HG03064 (cell line): ENCODE measurements at regions not wholly inside any gene's neighbourhood (a gene's known extent, or its start where the extent isn't known, plus 50 kb on each side); places are given as distances from the start of the nearest gene placed in this dataset.

Experiments used
- ATAC-seq: cut with Tn5 transposase; IDR thresholded peaks from one replicate; pipeline ENCODE4 v1.9.1; 2021; ENCODE audit warnings: low read depth; ENCODE audit not compliant: unreplicated experiment

DNA sequence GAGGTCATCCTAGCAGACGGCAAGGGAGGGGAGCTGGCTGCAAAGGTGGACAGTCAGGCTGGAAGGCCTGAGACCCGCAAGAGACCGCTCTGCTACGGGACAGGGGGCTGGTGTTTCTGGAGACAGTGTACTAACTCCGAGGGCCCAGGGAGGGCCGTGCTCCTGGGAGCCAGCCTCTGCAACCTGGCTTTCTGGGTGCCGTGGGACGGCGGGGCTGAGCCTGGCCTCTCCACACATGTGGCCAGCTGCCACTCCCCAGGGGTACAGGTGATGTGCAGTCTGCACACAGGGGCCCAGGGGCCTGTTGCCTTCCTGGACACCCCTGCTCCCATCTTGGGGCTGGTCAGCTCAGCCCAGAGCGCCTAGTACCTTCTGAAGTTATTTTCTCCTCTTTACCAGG is 92.2 kb downstream of the MRPL36 start:
- no peak for ATAC-seq

DNA sequence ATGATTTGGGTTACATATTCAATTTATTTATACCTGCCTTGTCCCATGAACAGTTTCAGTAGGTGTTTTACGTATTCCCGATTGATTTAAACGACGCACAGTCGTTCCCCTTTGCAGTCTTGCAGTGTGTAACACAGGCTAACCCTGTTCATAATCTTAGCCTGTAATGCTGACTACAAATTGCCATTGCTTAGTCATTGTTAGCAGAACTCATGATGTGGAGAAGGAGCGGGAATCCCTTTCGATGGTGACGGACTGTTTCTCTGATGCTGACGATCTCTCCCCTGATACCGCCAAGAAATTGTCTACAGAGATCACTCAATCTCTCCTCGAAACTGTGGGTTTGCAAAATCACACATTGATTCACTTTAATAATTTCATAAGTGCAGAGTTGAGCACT is 93.2 kb downstream of the MRPL36 start:
- no peak for ATAC-seq

DNA sequence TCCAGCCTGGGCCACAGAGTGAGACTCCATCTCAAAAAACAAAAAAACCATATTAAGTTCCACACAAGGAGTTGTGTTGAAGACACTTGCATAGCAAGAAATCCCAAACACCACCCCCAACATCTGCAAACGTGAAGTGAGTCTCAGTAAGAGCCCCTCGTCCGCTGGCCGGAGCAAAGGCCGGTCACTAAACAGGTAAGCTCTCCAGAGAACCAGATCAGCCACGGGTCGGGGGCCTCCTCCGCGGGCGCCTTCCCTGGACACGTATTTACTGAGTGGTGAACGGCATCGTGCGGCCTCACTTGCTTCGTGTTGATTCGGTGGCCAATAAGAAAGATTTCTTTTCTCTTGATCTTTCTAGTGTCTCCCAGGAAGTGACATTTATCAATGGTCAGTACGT is 93.6 kb downstream of the MRPL36 start:
- no peak for ATAC-seq

DNA sequence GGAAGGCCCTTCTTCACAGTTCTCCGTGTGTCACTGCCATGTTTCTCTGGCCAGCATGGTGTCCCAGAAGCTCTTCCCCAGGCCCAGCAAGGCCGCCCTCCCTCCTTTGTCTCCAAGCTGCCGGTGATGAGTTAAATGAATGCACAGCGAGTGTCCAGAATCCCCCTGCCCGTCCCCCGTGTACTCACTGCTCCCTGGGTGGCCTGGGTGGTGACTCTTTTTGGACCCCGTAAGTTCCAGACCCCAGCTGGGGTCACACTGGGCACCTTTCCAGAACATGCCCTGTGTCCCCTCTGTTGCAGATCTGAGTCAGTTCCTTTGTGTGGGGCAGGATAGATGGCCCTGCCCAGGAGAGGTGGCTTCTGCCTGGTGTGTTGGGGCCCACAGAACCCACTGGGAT is 95.0 kb downstream of the MRPL36 start:
- ATAC-seq, result no peak

DNA sequence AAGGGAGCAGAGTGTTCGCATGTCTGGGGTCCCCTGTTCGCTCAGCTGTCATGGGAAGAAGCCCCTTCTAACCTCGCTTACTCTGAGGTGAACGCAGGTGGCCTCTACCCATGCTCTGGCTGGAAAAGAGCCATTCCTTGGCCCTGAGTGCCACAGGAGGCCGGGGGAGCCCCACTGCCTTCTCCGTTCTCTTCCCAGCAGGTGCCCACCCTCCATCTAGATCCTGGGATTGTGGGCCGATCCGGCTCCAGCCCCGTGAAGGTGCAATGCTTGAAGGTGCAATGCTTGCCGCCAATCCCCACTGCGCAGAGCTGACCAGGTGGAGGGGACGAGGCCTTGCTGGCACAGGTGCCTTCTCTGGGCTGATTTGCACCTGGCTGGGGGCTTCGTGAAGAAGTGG is 95.4 kb downstream of the MRPL36 start:
- no peak for ATAC-seq

DNA sequence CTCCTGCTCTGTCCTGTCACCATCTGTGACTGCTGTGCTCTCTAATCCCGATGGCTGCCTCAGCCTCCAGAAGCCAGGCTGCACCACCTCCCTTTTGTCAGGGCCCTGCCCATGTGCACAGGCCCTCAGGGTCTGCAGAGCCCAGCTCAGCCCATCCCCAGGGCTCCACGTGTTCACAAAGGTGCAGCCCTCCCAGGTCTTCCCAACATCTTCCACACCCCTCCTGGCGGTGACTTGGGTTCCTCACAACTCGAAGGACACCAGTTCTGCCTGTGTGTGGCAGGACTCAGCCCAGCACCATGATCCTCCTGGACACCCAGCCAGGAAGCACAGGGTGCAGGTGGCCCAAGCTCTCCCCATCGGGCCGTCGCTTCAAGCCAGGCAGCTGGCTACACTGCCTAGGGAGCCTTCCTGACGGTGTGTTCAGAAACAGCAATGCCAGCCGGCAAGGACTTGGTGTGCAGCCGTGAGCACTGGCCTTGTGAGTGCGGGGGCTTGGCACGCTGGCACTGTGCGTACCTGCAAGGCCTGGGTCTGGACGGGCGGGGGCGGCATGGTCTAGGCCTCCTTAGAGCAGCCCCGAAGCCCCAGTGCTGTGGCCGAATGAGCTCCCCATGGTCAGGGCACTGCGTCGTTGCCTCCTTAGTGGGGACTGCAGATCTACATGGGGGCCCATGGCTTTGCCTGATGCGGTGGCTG is 96.1 kb downstream of the MRPL36 start:
- ATAC-seq, result no peak

DNA sequence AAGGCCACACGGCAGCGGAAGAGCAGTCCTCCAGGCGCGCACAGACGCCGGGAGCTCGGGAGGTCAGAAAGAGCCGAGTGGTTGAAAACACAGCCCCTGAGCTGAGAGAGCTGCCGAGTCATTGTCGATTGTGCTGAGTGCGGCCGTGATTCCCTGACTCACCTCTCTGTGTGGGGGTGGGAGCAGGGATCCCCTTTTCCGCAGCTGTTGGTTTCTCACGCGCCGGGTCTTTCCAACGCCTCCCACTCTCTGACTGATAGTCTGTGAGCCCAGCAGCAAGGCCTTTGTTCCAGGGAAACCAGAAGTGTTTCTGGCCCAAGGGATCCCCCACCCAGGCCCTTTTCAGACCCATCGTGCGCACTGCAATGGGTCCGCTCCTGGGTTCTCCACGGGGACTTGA is 97.3 kb downstream of the MRPL36 start:
- ATAC-seq, result no peak

DNA sequence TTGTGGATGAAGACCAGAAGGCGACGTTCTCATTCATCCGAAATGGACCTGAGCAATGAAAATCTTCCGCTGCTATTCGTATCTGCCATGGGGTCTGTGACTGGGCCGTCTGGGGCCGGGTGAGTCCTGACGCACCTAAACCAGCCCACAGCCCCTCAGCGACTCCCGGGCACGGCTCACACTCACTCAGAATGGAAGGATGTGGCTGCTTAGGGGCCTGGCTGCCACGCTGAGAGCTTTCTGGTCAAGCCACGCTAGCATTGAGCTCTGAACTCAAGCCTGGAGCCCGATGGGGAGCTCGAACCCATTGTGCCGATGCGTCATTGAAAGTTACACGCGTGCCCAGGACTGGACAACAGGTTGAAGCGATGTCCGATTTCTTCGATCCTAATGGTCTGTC is 97.8 kb downstream of the MRPL36 start:
- ATAC-seq, result no peak

DNA sequence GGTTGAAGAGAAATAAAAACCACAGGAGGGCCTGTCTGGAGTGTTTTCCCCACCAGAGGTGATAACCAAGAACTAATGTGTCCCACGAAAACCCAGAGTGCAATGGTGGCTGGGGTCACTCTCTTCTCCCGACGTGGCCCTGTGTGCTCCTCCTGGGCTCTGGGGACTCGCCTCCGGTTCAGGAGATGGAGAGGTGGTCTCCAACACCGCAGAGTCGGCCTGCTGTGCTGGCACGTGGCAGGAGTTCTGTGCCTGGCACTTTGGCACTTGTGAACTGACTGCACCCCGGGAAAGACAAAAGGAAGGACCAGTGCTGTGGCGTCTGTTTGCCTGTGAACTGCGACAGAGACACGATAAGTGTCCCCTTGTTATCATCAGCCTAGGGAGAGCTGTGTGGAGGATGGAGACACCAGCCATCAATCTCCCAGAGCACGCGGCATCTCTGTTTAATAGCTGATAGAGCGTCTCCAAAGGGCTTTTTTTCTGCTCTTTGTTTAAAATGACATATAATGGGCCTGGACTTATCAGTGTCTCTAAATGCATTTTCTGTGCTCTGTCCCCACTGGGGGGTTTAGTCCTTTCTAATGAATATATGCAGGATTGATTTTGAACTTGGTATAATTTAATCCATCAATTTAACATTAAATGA is 98.3 kb downstream of the MRPL36 start:
- no peak for ATAC-seq

DNA sequence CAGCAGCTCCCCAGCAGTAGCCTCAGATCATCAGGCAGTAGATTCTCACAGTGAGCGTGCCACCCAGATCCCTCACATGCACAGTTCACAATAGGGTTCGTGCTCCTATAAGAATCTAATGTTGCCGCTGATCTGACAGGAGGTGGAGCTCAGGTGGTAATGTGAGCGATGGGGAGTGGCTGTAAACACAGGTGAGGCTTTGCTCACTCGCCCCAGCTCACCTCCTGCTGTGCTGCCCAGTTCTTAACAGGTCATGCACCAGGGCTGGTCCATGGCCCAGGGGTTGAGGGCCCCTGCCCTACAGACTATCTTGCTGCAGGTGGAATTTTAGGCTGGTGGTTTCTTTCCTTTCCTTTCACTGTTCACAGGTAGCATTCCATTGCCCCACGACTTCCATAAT is 100.2 kb downstream of the MRPL36 start:
- no peak for ATAC-seq

DNA sequence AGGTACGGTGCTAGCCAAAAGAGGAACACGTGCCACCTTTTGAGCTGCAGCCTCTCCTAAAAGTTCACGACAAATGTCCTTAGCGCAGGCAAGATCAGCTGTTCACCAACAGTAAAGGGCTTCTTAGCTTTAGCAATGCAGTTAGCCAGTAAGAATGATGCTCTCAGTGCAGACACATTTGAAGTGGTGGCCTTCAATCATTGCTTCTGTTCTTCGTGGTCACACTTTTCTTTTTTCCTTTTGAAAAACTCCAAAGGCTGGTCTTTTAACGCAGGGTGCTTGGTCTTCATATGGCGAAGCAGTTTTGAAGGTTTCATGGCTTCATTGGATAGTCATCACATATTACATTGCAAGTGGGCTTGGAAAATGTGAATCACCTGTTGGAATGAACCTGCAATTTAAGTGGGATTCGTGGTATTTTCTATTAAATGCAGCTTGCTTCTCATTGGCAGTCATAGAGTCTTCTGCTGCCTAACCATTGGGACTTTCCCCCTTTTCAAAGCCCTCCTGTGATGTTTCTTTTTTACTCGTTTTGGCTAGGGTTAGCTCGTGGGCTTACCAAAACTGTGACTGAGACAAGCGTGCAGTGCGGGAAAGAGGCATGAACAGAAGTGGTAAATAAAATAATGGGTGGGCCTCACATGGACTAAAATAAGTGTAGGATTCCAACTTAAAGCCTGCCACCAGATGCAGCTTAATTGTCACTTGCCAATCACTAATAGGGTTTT is 100.9 kb downstream of the MRPL36 start:
- ATAC-seq, result no peak

DNA sequence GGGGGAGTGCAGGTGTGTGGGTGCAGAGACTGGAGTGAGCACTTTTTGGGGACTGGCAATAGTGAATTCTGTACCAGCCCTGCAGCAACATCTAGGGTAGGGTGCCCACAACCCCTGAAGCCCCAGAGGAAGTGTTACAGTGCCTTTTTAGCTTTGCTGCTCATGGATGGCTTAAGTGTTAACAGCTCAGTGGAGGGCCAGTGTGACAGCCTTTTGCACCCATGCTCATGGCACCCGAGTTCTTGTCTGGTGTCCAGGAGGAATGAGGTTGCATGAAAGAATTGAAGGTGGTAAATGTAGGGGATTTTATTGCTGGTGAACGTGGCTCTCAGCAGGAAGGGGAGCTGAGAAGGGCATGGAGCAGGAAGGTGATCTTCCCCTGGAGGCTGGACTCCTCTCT is 107.3 kb downstream of the MRPL36 start:
- no peak for ATAC-seq

DNA sequence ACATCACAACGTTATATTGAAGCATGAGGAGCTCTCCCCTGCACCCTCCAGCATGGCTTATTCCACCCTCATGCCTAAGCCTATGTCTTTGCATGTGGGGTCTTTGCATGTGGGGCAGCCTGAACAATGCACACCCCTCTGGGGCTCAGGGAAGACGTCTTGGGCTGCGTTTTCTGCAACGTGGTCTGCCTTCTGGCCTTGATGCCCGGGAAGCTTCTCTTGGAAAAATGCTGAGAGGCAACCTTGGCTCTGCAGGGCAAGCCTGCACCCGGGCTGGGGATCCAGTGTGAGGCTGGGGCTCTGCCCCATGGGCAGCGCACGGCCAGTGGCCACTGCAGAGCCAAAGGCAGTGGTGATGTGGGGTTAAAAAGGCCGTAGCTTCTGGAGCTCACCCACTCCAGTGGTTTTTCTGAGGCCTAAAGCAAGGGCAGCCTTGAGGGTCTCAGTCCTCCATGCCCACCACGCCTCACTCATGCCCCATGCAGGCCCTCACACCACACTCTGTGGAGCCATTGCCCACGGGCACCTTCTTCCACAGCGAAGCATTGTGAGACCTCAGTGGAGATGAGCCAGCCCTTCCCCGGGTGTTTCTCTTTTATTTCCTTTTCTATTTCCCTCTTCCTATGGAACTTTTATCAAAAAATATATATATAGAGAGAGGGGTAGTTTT is 112.2 kb downstream of the MRPL36 start:
- no peak for ATAC-seq

DNA sequence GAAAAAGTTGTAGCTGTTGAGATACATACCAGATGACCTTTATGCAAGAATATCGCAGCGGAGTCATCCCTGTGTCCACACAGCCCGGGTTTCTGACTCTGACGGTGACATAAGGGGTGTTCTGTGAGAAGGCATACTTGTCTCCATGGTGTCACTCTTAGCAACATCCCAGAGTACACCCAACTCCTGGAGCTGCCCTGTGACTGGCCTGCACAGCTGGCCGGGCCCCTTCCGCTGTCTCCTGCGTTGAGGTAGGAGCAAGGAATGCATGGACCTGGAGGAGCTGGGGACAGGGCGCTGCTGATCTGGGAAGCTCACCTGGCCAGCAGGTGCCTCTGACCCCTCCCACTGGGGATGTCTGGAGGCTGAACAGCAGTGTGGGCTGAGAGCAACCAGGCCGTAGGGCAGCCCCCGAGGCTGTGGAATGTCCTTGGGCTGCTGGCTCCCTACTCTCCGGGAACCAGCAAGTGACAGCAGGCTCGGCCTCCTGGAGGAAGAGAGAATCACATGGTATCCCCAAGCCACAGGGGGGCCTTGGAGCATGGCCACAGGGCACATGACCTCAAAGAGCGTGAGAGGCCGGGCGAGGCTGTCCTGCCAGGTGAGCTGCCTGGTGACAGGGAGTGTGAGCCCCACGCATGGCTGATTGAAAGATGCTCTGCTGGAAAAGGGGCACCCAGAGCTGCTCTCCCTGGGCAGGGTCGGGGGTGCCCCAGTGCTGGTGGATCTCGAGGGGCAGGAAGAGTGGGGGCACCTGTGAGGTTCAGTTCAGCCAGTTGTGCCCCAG is 113.4 kb downstream of the MRPL36 start:
- no peak for ATAC-seq

DNA sequence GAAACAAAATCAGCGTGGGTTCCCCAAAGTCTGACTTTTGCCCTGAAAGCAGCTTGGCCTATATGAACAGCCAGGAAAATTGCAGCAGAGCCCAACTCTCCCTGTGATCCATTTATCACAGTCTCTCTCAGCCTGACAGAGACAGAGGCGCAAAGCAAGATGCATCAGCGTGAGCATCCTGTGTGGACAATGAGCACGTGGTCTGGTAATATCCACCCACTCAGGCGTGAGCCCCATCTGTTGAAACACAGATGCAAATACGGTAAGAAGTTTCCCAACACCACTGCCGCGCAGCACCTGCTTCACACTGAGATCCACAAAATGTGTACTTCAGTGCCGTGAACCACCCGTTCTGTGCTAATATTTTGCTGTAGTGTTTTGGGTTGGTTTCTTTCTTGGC is 114.6 kb downstream of the MRPL36 start:
- no peak for ATAC-seq

DNA sequence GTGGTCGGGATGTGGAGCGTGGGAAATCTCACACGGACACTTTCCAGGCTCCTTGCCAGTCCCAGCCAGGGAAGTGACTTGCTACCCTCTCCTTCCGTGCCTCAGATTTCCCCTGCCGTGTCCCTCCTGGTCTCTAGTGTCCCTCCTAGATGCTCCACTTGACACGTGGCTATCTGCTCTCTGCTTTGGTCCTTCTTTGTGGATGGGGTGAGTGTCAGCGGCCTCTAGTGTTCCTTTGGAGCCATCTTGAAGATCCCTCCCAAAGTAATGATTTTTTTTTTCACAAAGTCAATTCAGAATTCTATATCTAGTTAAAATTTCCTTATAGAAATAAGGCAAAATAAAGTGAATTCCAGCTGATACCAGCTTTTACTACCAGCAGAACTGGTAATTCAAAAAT is 117.7 kb downstream of the MRPL36 start:
- ATAC-seq, result no peak

DNA sequence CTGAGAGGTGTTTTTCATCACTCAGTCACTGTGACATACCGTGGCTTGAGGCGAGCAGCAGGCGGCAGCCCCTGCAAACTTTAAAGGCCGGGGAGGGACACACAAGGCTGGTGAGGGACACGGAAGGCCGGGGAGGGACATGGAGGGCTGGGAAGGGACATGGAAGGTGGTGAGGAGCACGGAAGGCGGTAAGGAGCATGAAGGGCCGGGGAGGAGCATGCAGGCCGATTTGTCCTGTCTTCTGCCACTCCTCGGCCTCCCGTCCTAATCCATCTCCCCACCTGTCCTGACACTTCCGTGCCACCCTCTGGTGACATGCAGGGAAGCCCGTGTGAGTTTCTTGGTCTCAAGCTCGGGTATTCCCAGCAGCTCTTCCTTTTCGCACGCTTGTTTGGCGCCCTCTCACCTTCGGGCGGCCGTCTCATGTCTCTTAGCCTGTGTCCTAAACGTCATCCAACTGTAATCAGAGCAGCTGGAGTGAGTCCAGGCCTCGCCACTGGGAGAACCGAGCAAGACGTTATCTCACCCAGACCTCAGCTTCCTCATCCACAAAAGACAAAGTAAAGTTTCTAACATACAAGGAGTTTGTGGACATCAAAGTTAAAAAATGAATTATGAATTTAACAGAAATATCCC is 126.5 kb downstream of the MRPL36 start:
- ATAC-seq, result no peak

DNA sequence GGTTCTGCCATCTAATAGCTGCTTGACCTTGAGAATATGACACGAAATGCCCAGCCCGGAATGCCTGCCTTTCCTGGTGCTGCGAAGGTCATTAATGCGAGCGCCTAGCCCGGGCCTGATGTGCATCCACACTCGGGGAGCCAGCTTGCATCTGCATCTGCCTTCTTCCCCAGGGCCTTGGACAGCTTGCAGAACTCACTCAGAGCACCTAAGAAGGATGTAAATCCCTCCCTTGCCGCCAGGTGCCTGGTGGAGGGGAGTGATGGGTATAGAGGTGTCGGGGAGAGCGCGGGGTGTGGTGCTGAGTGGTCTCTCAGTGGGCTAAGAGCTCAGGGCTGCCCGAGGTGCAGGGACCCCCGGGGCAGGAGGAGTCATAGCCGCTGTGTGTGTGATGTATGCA is 127.2 kb downstream of the MRPL36 start:
- ATAC-seq, result no peak

DNA sequence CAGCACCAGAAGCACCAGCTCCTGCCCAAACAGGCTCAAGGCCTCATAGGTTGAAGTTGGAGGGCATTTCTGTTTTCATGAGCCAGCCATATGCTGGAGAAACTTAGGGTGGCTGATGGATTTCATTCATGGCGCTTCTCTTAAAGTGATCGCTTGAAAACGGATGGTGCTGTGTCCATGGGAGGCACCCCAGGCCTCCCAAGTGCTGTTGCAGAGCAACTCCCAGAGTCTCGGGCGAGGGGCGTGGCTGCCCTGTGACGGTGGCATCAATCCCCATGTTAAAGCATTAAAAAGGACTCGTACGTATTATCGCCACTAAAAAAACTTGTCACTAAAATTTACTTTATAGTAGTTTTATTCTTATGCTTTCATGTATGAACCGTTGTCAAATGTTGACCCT is 128.3 kb downstream of the MRPL36 start:
- no peak for ATAC-seq

DNA sequence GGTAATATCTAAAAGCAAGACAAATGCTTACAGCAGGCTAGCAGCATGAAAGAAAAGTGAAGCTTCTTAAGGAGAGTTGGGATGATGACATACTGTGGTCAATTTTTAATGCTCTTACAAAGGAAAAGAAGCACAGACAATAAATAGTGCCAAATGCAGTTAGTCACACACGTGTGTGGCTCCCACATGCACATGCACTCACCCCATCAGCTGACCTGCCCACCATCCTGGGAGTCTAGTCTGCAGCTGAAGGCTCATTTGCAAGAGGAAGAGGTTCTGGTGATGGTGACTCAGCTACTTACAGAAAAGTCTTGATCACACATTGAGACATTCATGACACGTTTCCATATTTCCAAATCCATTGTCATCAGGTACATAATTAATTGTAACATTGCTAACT is 129.3 kb downstream of the MRPL36 start:
- ATAC-seq, result no peak
